ENCODE measurements at regions not wholly inside any gene's neighbourhood (a gene's known extent, or its start where the extent isn't known, plus 50 kb on each side); places are given as distances from the start of the nearest gene placed in this dataset.
A peak's percentile ranks its signal among the peaks of the same experiment; 100 is the strongest.
"Not testable (repeated sequence)": the region's sequence is repeated elsewhere in the genome, so short reads cannot be mapped to it uniquely, and the experiment has no call there.

GRCh38 chr16:21338537-21339268, 60.6 kb upstream of the CRYM start:
- CTCF ChIA-PET, result no interaction called here
- Mint-ChIP-seq H3K36me3 (ENCODE audit: insufficient read depth, unreplicated experiment) (no peaks in the 10 kb centered on the region), H3K9me3 (ENCODE audit: unreplicated experiment) (no peaks in the 10 kb centered on the region), H3K27me3 (ENCODE audit: insufficient read depth, unreplicated experiment) (peaks cover under 1% of the 10 kb centered on the region), H3K27ac (ENCODE audit: unreplicated experiment) (no peak overlapping the region), H3K4me3 (ENCODE audit: unreplicated experiment) (no peak overlapping the region), H3K4me1 (ENCODE audit: low read depth, unreplicated experiment) (no peaks in the 10 kb centered on the region)
- DNase-seq, result peak in 1 of 2 experiments; percentile 3
- intact Hi-C loops (cut with micrococcal nuclease; ENCODE audit: unreplicated experiment), result no loop called here
- POLR2A ChIA-PET, result no interaction called here
- Histone ChIP-seq H3K4me1 (no peaks in the 10 kb centered on the region), H3K9me3 (no peaks in the 10 kb centered on the region), H3K36me3 (ENCODE audit: control insufficient read depth, insufficient read depth, low read length) (no peaks in the 10 kb centered on the region), H3K27me3 (replicated peaks; ENCODE audit: control insufficient read depth, insufficient read depth, low read length) (no peaks in the 10 kb centered on the region), H3K4me3 (ENCODE audit: low read depth, low read length) (no peak overlapping the region)
- BruUV-seq (replicated peaks), result no TSS peak
- TF ChIP-seq CTCF (IDR thresholded peaks at IDR 0.05; ENCODE audit: insufficient read depth in 1 of 2, low read depth in 1 of 2, low read length in 1 of 2, severe bottlenecking in 1 of 2, unreplicated experiment in 1 of 2), result no peak

- ChIA-PET CTCF (no interaction called here), POLR2A (no interaction called here)
- no peaks in the 10 kb centered on the region for H3K36me3 Mint-ChIP-seq (ENCODE audit: insufficient read depth, unreplicated experiment)
- H3K36me3 ChIP-seq (ENCODE audit: control insufficient read depth, insufficient read depth, low read length), result no peaks in the 10 kb centered on the region
- no TSS peak for BruUV-seq (replicated peaks)
- H3K9me3 ChIP-seq, result no peaks in the 10 kb centered on the region
- intact Hi-C loops (cut with micrococcal nuclease; ENCODE audit: unreplicated experiment), result no loop called here
- DNase-seq, result no peak
- H3K4me1 Mint-ChIP-seq (ENCODE audit: low read depth, unreplicated experiment), result no peaks in the 10 kb centered on the region
- no peak for TF ChIP-seq CTCF (IDR thresholded peaks at IDR 0.05; ENCODE audit: insufficient read depth in 1 of 2, low read depth in 1 of 2, low read length in 1 of 2, severe bottlenecking in 1 of 2, unreplicated experiment in 1 of 2)
- no peaks in the 10 kb centered on the region for H3K27me3 ChIP-seq (replicated peaks; ENCODE audit: control insufficient read depth, insufficient read depth, low read length)
- H3K27me3 Mint-ChIP-seq (ENCODE audit: insufficient read depth, unreplicated experiment), result peaks cover 8% of the 10 kb centered on the region
- H3K9me3 Mint-ChIP-seq (ENCODE audit: unreplicated experiment), result no peaks in the 10 kb centered on the region
- no peak overlapping the region for H3K4me3 ChIP-seq (ENCODE audit: low read depth, low read length)
- H3K4me3 Mint-ChIP-seq (ENCODE audit: unreplicated experiment), result no peak overlapping the region
- H3K27ac Mint-ChIP-seq (ENCODE audit: unreplicated experiment), result no peak overlapping the region
- no peaks in the 10 kb centered on the region for H3K4me1 ChIP-seq
Observed at GRCh38 chr16:21336231-21336630, 58.1 kb upstream of the CRYM start.

- H3K4me3 ChIP-seq (ENCODE audit: low read depth, low read length); POLR2A ChIA-PET; H3K36me3 Mint-ChIP-seq (ENCODE audit: insufficient read depth, unreplicated experiment); H3K36me3 ChIP-seq (ENCODE audit: control insufficient read depth, insufficient read depth, low read length); H3K27me3 Mint-ChIP-seq (ENCODE audit: insufficient read depth, unreplicated experiment); H3K27ac Mint-ChIP-seq (ENCODE audit: unreplicated experiment); H3K4me1 ChIP-seq; H3K4me1 Mint-ChIP-seq (ENCODE audit: low read depth, unreplicated experiment); H3K9me3 Mint-ChIP-seq (ENCODE audit: unreplicated experiment); H3K27me3 ChIP-seq (replicated peaks; ENCODE audit: control insufficient read depth, insufficient read depth, low read length); DNase-seq; intact Hi-C loops (cut with micrococcal nuclease; ENCODE audit: unreplicated experiment); CTCF ChIA-PET; H3K4me3 Mint-ChIP-seq (ENCODE audit: unreplicated experiment); BruUV-seq (replicated peaks); H3K9me3 ChIP-seq: not testable (repeated sequence)
Observed at GRCh38 chr16:21334188-21335146, 56.4 kb upstream of the CRYM start.

GRCh38 chr16:21333683-21334082, 55.6 kb upstream of the CRYM start:
- H3K36me3 ChIP-seq (ENCODE audit: control insufficient read depth, insufficient read depth, low read length); H3K4me1 Mint-ChIP-seq (ENCODE audit: low read depth, unreplicated experiment); BruUV-seq (replicated peaks); POLR2A ChIA-PET; H3K4me3 ChIP-seq (ENCODE audit: low read depth, low read length); H3K4me3 Mint-ChIP-seq (ENCODE audit: unreplicated experiment); H3K27ac Mint-ChIP-seq (ENCODE audit: unreplicated experiment); DNase-seq; H3K36me3 Mint-ChIP-seq (ENCODE audit: insufficient read depth, unreplicated experiment); CTCF ChIA-PET; H3K27me3 Mint-ChIP-seq (ENCODE audit: insufficient read depth, unreplicated experiment); H3K27me3 ChIP-seq (replicated peaks; ENCODE audit: control insufficient read depth, insufficient read depth, low read length); H3K9me3 ChIP-seq; H3K4me1 ChIP-seq; H3K9me3 Mint-ChIP-seq (ENCODE audit: unreplicated experiment); intact Hi-C loops (cut with micrococcal nuclease; ENCODE audit: unreplicated experiment): not testable (repeated sequence)
